Calu3 (cell line): ENCODE measurements at regions not wholly inside any gene's neighbourhood (a gene's known extent, or its start where the extent isn't known, plus 50 kb on each side); places are given as distances from the start of the nearest gene placed in this dataset.
A peak's percentile ranks its signal among the peaks of the same experiment; 100 is the strongest.

ENCODE experiments used
- BruUV-seq: library from RNA; stranded (reverse); fragments of 400-500 nt; replicated peaks from 2 replicates; lab custom pipeline; 2021; lab: Mats Ljungman, UMichigan
- CTCF ChIA-PET: fragments of 300-600 bp; sonication (Branson Sonifier 250); formaldehyde crosslinking; loops from one replicate; lab custom pipeline; 2022; ENCODE audit warnings: antibody characterized with exemption; lab: Charles Lee
- DNase-seq: peaks from one replicate; pipeline ENCODE4 v3.0.0; 2022
- H3K27ac Mint-ChIP-seq: one replicate; pipeline ENCODE4 v1.8.0; 2022; ENCODE audit warnings: mixed read lengths; ENCODE audit not compliant: unreplicated experiment
- H3K27me3 Mint-ChIP-seq: one replicate; pipeline ENCODE4 v1.8.0; 2022; ENCODE audit warnings: mixed read lengths; ENCODE audit not compliant: unreplicated experiment
- H3K36me3 Mint-ChIP-seq: one replicate; pipeline ENCODE4 v1.8.0; 2022; ENCODE audit warnings: mild to moderate bottlenecking, moderate library complexity, mixed read lengths; ENCODE audit not compliant: insufficient read depth, unreplicated experiment
- H3K4me1 Mint-ChIP-seq: one replicate; pipeline ENCODE4 v1.8.0; 2022; ENCODE audit warnings: mild to moderate bottlenecking, low read depth, mixed read lengths; ENCODE audit not compliant: unreplicated experiment
- H3K4me3 Mint-ChIP-seq: one replicate; pipeline ENCODE4 v1.8.0; 2022; ENCODE audit warnings: mild to moderate bottlenecking, low read depth, moderate library complexity, mixed read lengths; ENCODE audit not compliant: unreplicated experiment
- H3K9me3 Mint-ChIP-seq: one replicate; pipeline ENCODE4 v1.8.0; 2022; ENCODE audit warnings: low read depth, mixed read lengths; ENCODE audit not compliant: unreplicated experiment
- CTCF ChIP-seq: fragments of 200-600 bp; IDR thresholded peaks from one replicate; pipeline ENCODE4 v1.8.0; 2022; ENCODE audit warnings: antibody characterized with exemption; ENCODE audit not compliant: unreplicated experiment
- intact Hi-C: fragments of 100-400 bp; cut with micrococcal nuclease; formaldehyde crosslinking; loops from one replicate; pipeline ENCODE4 v1.10.0; 2022; ENCODE audit not compliant: unreplicated experiment

GRCh38 chr2:48176876-48177275 lies 137.6 kb upstream of the FOXN2 start:
- no TSS peak for BruUV-seq
- no peak for TF ChIP-seq CTCF

GRCh38 chr2:48178611-48179010 lies 135.9 kb upstream of the FOXN2 start:
- CTCF ChIA-PET = no interaction called here
- no peaks in the 10 kb centered on the region for H3K4me1 Mint-ChIP-seq
- no peaks in the 10 kb centered on the region for H3K36me3 Mint-ChIP-seq
- no TSS peak for BruUV-seq
- H3K27me3 Mint-ChIP-seq = no peaks in the 10 kb centered on the region
- no peak overlapping the region for H3K27ac Mint-ChIP-seq
- DNase-seq = no peak
- intact Hi-C loops = no loop called here
- no peak for TF ChIP-seq CTCF
- no peak overlapping the region for H3K4me3 Mint-ChIP-seq
- H3K9me3 Mint-ChIP-seq = peaks cover 10% of the 10 kb centered on the region

More at GRCh38 chr2:48176876-48177275, 137.6 kb upstream of the FOXN2 start:
- DNase-seq = no peak
- Mint-ChIP-seq H3K4me1 (no peaks in the 10 kb centered on the region), H3K27me3 (no peaks in the 10 kb centered on the region), H3K9me3 (peaks cover 3% of the 10 kb centered on the region), H3K4me3 (no peak overlapping the region), H3K36me3 (no peaks in the 10 kb centered on the region), H3K27ac (no peak overlapping the region)
- CTCF ChIA-PET = interaction anchor here (0.6 kb wide), 1 partner anchor 371 kb away, joined by 3 read pairs; no protein-coding TSS in a partner anchor
- intact Hi-C loops = no loop called here

- Mint-ChIP-seq H3K27ac (no peak overlapping the region), H3K4me1 (no peaks in the 10 kb centered on the region), H3K36me3 (no peaks in the 10 kb centered on the region), H3K4me3 (no peak overlapping the region), H3K9me3 (peaks cover 10% of the 10 kb centered on the region), H3K27me3 (no peaks in the 10 kb centered on the region)
- CTCF ChIA-PET = no interaction called here
- no peak for TF ChIP-seq CTCF
- no peak for DNase-seq
- intact Hi-C loops = no loop called here
- BruUV-seq = no TSS peak
These were observed 133.9 kb upstream of the FOXN2 start for GRCh38 chr2:48180557-48180956.

- Mint-ChIP-seq H3K27me3 (no peaks in the 10 kb centered on the region), H3K36me3 (no peaks in the 10 kb centered on the region), H3K27ac (peak overlapping the region; percentile 19), H3K4me3 (no peak overlapping the region), H3K9me3 (peaks cover 7% of the 10 kb centered on the region), H3K4me1 (no peaks in the 10 kb centered on the region)
- no peak for DNase-seq
- intact Hi-C loops = no loop called here
- BruUV-seq = no TSS peak
- TF ChIP-seq CTCF = no peak
- CTCF ChIA-PET = no interaction called here
These were observed 131.2 kb upstream of the FOXN2 start for GRCh38 chr2:48183276-48183675.
